A549 (cell line): ENCODE measurements at regions not wholly inside any gene's neighbourhood (a gene's known extent, or its start where the extent isn't known, plus 50 kb on each side); places are given as distances from the start of the nearest gene placed in this dataset.

Experiments
- ATAC-seq, 2 experiments: fragments of 200-7000 bp in 1 of 2; fragments of >200 bp in 1 of 2; cut with Nextera tagmentation in 1 of 2; cut with Tn5 transposase in 1 of 2; 3 replicates each; pipeline versions ENCODE4 v1.8.0 to v1.9.1; 2018 to 2020; ENCODE audit warnings: mild to moderate bottlenecking in 1 of 2, moderate library complexity in 1 of 2
- CTCF ChIA-PET: fragments of 300-600 bp; sonication (Branson Sonifier 250); formaldehyde crosslinking; extraction: SDS; loops from one replicate; lab custom pipeline; 2021; ENCODE audit warnings: antibody characterized with exemption, inconsistent platforms; lab: Yijun Ruan, JAX
- POLR2A ChIA-PET: fragments of 350-600 bp; formaldehyde crosslinking; extraction: SDS; loops from one replicate; lab custom pipeline; 2021; ENCODE audit warnings: antibody characterized with exemption, inconsistent platforms; lab: Yijun Ruan, JAX
- DNase-seq, 2 experiments: peaks; one replicate each; pipeline versions ENCODE4 v3.0.0 to v3.0.0-alpha.2; 2011 to 2016; ENCODE audit warnings: low read depth in 1 of 2, low spot score in 1 of 2
- FAIRE-seq: peaks from 2 replicates; lab custom pipeline; 2011; peaks lifted over from hg19 to GRCh38; lab: Jason Lieb, UNC
- H3K27ac ChIP-seq, 2 experiments: fragments of >200 bp; sonication (Bioruptor Twin); formaldehyde crosslinking; 3 replicates each; pipeline ENCODE4 v1.5.1; 2016 to 2017
- H3K4me1 ChIP-seq: fragments of >200 bp; sonication (Bioruptor Twin); formaldehyde crosslinking; 3 replicates; pipeline ENCODE4 v1.6.1; 2016
- H3K4me2 ChIP-seq: fragments of >200 bp; sonication (Bioruptor Twin); formaldehyde crosslinking; 3 replicates; pipeline ENCODE4 v1.6.1; 2016
- H3K4me3 ChIP-seq: fragments of >200 bp; sonication (Bioruptor Twin); formaldehyde crosslinking; 3 replicates; pipeline ENCODE4 v1.5.1; 2016
- H3K9me3 ChIP-seq: fragments of >200 bp; sonication (Bioruptor Twin); formaldehyde crosslinking; 3 replicates; pipeline ENCODE4 v1.6.1; 2016
- BHLHE40 ChIP-seq: IDR thresholded peaks from 2 replicates; pipeline ENCODE4 v1.6.1; 2012; ENCODE audit warnings: low read depth, low read length, inconsistent platforms
- CBX2 ChIP-seq: fragments of 200-600 bp; sonication (generic); IDR thresholded peaks from 2 replicates; pipeline ENCODE4 v1.6.1; 2016; ENCODE audit warnings: low read depth, mild to moderate bottlenecking, borderline replicate concordance
- CBX8 ChIP-seq: fragments of 200-600 bp; sonication (generic); IDR thresholded peaks from 2 replicates; pipeline ENCODE4 v1.6.1; 2016
- EHF ChIP-seq: fragments of 250-450 bp; sonication (Bioruptor Pico); IDR thresholded peaks from 2 replicates; pipeline ENCODE4 v1.5.0; 2020; ENCODE audit warnings: mild to moderate bottlenecking
- EP300 ChIP-seq, 2 experiments: fragments of >200 bp; sonication (Bioruptor Twin); formaldehyde crosslinking; IDR thresholded peaks; 2 replicates in 1 of 2; 3 replicates in 1 of 2; pipeline ENCODE4 v1.6.1; 2016 to 2017
- ESRRA ChIP-seq: fragments of 150-350 bp; IDR thresholded peaks from 2 replicates; pipeline ENCODE4 v1.6.1; 2014; ENCODE audit warnings: mild to moderate bottlenecking, low read length, borderline replicate concordance
- FOSL2 ChIP-seq, 2 experiments: fragments of 450-650 bp in 1 of 2; fragments of >200 bp in 1 of 2; sonication (Bioruptor Twin) in 1 of 2; formaldehyde crosslinking; IDR thresholded peaks; 2 replicates each; pipeline versions ENCODE4 v1.5.0 to v1.6.1; 2016 to 2020; ENCODE audit warnings: mild to moderate bottlenecking in 1 of 2, moderate library complexity in 1 of 2
- FOXS1 ChIP-seq: fragments of 250-450 bp; sonication (Bioruptor Pico); IDR thresholded peaks from 2 replicates; pipeline ENCODE4 v1.5.0; 2020; ENCODE audit warnings: mild to moderate bottlenecking, moderate library complexity
- GATA3 ChIP-seq: IDR thresholded peaks from 2 replicates; pipeline ENCODE4 v1.6.1; 2012; ENCODE audit warnings: borderline replicate concordance
- HOXB13 ChIP-seq: fragments of 250-450 bp; sonication (Bioruptor Pico); IDR thresholded peaks from 2 replicates; pipeline ENCODE4 v1.5.0; 2020; ENCODE audit warnings: low read depth, mild to moderate bottlenecking, moderate library complexity
- JUN ChIP-seq, 2 experiments: fragments of >200 bp; sonication (Bioruptor Twin); formaldehyde crosslinking; IDR thresholded peaks; 2 replicates in 1 of 2; 3 replicates in 1 of 2; pipeline ENCODE4 v1.6.1; 2016 to 2017
- JUNB ChIP-seq: fragments of >200 bp; sonication (Bioruptor Twin); formaldehyde crosslinking; IDR thresholded peaks from 2 replicates; pipeline ENCODE4 v1.6.1; 2016
- KDM5A ChIP-seq: fragments of 200-600 bp; sonication (generic); IDR thresholded peaks from 2 replicates; pipeline ENCODE4 v1.6.1; 2016; ENCODE audit warnings: antibody characterized with exemption, mild to moderate bottlenecking
- MYC ChIP-seq: IDR thresholded peaks from 2 replicates; pipeline ENCODE4 v1.6.1; 2012; ENCODE audit warnings: mild to moderate bottlenecking, inconsistent platforms, low read length, improper control_type of control experiment, borderline replicate concordance
- NFE2L2 ChIP-seq: fragments of 150-350 bp; conservative IDR thresholded peaks from 2 replicates; pipeline ENCODE4 v1.6.1; 2014; ENCODE audit warnings: low read length
- NPAS2 ChIP-seq: fragments of 250-450 bp; sonication (Bioruptor Pico); IDR thresholded peaks from 2 replicates; pipeline ENCODE4 v1.8.0; 2022; ENCODE audit warnings: mild to moderate bottlenecking, moderate library complexity, borderline replicate concordance
- PHF8 ChIP-seq: fragments of 200-600 bp; sonication (generic); IDR thresholded peaks from 2 replicates; pipeline ENCODE4 v1.6.1; 2016; ENCODE audit warnings: low read depth, mild to moderate bottlenecking, antibody characterized with exemption, moderate library complexity, borderline replicate concordance
- POLR2A ChIP-seq: IDR thresholded peaks from 2 replicates; pipeline ENCODE4 v1.6.1; 2012; ENCODE audit warnings: mild to moderate bottlenecking, low read length
- RAD21 ChIP-seq, 2 experiments: fragments of >200 bp in 1 of 2; sonication (Bioruptor Twin) in 1 of 2; formaldehyde crosslinking in 1 of 2; IDR thresholded peaks in 1 of 2; conservative IDR thresholded peaks in 1 of 2; 2 replicates in 1 of 2; 3 replicates in 1 of 2; pipeline ENCODE4 v1.6.1; 2012 to 2018; ENCODE audit warnings: inconsistent platforms in 1 of 2
- RFX5 ChIP-seq: fragments of 450-650 bp; IDR thresholded peaks from 2 replicates; pipeline ENCODE4 v1.7.1; 2014; ENCODE audit warnings: antibody characterized with exemption, mild to moderate bottlenecking, moderate library complexity
- RNF2 ChIP-seq: fragments of 200-600 bp; sonication (generic); IDR thresholded peaks from 2 replicates; pipeline ENCODE4 v1.6.1; 2016; ENCODE audit warnings: low read depth, mild to moderate bottlenecking, antibody characterized with exemption, moderate library complexity, borderline replicate concordance
- SMC3 ChIP-seq: fragments of >200 bp; sonication (Bioruptor Twin); formaldehyde crosslinking; IDR thresholded peaks from 3 replicates; pipeline ENCODE4 v1.6.1; 2018; ENCODE audit warnings: inconsistent platforms
- TP53 ChIP-seq: fragments of 250-450 bp; sonication (Bioruptor Pico); IDR thresholded peaks from 2 replicates; pipeline ENCODE4 v1.5.0; 2021; ENCODE audit warnings: mild to moderate bottlenecking, moderate library complexity
- ZNF302 ChIP-seq: fragments of 250-450 bp; sonication (Bioruptor Pico); IDR thresholded peaks from 2 replicates; pipeline ENCODE4 v1.9.0; 2021; ENCODE audit warnings: inconsistent platforms, mild to moderate bottlenecking, moderate library complexity
- ZSCAN20 ChIP-seq: fragments of 250-450 bp; sonication (Bioruptor Pico); IDR thresholded peaks from 2 replicates; pipeline ENCODE4 v1.8.0; 2022; ENCODE audit warnings: mild to moderate bottlenecking, moderate library complexity
- WGBS: methylation state at CpG from one replicate; pipeline ENCODE4 v1.1.6; 2017; ENCODE audit errors: missing lambda C conversion rate; 5-methylcytosine and 5-hydroxymethylcytosine counted together
- TF ChIP-seq, protein P1 (sequence below): fragments of >200 bp; sonication (Bioruptor Twin); formaldehyde crosslinking; IDR thresholded peaks from 3 replicates; pipeline ENCODE4 v1.5.1; 2016
- TF ChIP-seq, protein P2 (sequence below): fragments of 200-600 bp; sonication (generic); IDR thresholded peaks from 2 replicates; pipeline ENCODE4 v1.6.1; 2016; ENCODE audit warnings: antibody characterized with exemption, mild to moderate bottlenecking, moderate library complexity
- TF ChIP-seq, protein P3 (sequence below): fragments of 450-650 bp; IDR thresholded peaks from 2 replicates; pipeline ENCODE4 v1.6.1; 2014; ENCODE audit warnings: antibody characterized with exemption

DNA sequence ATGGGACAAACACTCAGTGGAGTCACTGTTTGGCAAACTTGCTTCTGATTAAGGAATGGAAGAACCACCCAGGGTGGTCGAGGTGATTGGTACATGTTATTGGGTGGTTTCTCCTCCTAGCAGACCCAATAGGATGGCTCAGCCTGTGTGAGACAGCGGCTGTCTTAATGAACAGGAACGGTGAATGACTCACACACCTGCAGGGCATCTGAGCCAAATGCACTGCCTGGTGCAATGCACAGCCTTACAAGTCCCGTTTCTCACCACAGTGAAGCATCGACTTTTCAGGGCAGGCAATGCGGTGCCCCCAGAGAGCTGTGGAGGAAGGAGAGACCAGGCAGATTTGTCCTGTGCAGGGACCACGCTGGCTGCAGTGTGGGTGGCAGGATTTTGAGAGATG, 238.5 kb downstream of the FGF9 start:
- H3K27ac ChIP-seq = no peak overlapping the region
- no peaks in the 10 kb centered on the region for H3K4me1 ChIP-seq
- no peak for ATAC-seq
- DNase-seq = no peak
- CTCF ChIA-PET = no interaction called here
- no peaks in the 10 kb centered on the region for H3K9me3 ChIP-seq
- no peak for TF ChIP-seq CBX8
- TF ChIP-seq RNF2 = no peak
- TF ChIP-seq, protein P1, sequence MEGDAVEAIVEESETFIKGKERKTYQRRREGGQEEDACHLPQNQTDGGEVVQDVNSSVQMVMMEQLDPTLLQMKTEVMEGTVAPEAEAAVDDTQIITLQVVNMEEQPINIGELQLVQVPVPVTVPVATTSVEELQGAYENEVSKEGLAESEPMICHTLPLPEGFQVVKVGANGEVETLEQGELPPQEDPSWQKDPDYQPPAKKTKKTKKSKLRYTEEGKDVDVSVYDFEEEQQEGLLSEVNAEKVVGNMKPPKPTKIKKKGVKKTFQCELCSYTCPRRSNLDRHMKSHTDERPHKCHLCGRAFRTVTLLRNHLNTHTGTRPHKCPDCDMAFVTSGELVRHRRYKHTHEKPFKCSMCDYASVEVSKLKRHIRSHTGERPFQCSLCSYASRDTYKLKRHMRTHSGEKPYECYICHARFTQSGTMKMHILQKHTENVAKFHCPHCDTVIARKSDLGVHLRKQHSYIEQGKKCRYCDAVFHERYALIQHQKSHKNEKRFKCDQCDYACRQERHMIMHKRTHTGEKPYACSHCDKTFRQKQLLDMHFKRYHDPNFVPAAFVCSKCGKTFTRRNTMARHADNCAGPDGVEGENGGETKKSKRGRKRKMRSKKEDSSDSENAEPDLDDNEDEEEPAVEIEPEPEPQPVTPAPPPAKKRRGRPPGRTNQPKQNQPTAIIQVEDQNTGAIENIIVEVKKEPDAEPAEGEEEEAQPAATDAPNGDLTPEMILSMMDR = no peak
- no peak for TF ChIP-seq JUN (IDR thresholded peaks at IDR 0.05)
- no peak for TF ChIP-seq CBX2
- no peak for TF ChIP-seq ESRRA
- TF ChIP-seq NPAS2 (CRISPR knock-in tag) = no peak
- no peak for TF ChIP-seq FOSL2 (IDR thresholded peaks at IDR 0.05)
- no peak for TF ChIP-seq FOSL2 (CRISPR knock-in tag; IDR thresholded peaks at IDR 0.05)
- no peak for TF ChIP-seq ZSCAN20 (CRISPR knock-in tag)
- TF ChIP-seq FOXS1 (CRISPR knock-in tag) = no peak
- TF ChIP-seq EHF = no peak
- no peak overlapping the region for H3K4me3 ChIP-seq
- H3K4me2 ChIP-seq = no peak overlapping the region
- WGBS = 2% methylated on average over 7 of the region's 7 CpGs
- POLR2A ChIA-PET = no interaction called here
- FAIRE-seq = no peak

- ChIA-PET CTCF (no interaction called here), POLR2A (no interaction called here)
- ATAC-seq = no peak
- no peak for TF ChIP-seq HOXB13 (CRISPR knock-in tag)
- TF ChIP-seq RFX5 = no peak
- no peak for TF ChIP-seq EP300 (IDR thresholded peaks at IDR 0.05)
- TF ChIP-seq RAD21 (conservative IDR thresholded peaks at IDR 0.05 in 1 of 2, IDR thresholded peaks at IDR 0.05 in 1 of 2) = no peak
- no peak for TF ChIP-seq CBX2
- no peak for TF ChIP-seq MYC
- no peak for TF ChIP-seq SMC3
- no peak for TF ChIP-seq NFE2L2
- no peak for TF ChIP-seq BHLHE40
- TF ChIP-seq, protein P1 = no peak
- no peak for TF ChIP-seq PHF8
- TF ChIP-seq KDM5A = no peak
- TF ChIP-seq ZNF302 (CRISPR knock-in tag) = no peak
- no peak for TF ChIP-seq JUNB
- no peak for TF ChIP-seq GATA3
- TF ChIP-seq TP53 (CRISPR knock-in tag) = no peak
- TF ChIP-seq, protein P2, sequence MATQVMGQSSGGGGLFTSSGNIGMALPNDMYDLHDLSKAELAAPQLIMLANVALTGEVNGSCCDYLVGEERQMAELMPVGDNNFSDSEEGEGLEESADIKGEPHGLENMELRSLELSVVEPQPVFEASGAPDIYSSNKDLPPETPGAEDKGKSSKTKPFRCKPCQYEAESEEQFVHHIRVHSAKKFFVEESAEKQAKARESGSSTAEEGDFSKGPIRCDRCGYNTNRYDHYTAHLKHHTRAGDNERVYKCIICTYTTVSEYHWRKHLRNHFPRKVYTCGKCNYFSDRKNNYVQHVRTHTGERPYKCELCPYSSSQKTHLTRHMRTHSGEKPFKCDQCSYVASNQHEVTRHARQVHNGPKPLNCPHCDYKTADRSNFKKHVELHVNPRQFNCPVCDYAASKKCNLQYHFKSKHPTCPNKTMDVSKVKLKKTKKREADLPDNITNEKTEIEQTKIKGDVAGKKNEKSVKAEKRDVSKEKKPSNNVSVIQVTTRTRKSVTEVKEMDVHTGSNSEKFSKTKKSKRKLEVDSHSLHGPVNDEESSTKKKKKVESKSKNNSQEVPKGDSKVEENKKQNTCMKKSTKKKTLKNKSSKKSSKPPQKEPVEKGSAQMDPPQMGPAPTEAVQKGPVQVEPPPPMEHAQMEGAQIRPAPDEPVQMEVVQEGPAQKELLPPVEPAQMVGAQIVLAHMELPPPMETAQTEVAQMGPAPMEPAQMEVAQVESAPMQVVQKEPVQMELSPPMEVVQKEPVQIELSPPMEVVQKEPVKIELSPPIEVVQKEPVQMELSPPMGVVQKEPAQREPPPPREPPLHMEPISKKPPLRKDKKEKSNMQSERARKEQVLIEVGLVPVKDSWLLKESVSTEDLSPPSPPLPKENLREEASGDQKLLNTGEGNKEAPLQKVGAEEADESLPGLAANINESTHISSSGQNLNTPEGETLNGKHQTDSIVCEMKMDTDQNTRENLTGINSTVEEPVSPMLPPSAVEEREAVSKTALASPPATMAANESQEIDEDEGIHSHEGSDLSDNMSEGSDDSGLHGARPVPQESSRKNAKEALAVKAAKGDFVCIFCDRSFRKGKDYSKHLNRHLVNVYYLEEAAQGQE = no peak
- TF ChIP-seq, protein P3, sequence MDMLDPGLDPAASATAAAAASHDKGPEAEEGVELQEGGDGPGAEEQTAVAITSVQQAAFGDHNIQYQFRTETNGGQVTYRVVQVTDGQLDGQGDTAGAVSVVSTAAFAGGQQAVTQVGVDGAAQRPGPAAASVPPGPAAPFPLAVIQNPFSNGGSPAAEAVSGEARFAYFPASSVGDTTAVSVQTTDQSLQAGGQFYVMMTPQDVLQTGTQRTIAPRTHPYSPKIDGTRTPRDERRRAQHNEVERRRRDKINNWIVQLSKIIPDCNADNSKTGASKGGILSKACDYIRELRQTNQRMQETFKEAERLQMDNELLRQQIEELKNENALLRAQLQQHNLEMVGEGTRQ = no peak
- no peak for TF ChIP-seq POLR2A
- no peak for TF ChIP-seq NPAS2 (CRISPR knock-in tag)
- 21% methylated on average over 4 of the region's 6 CpGs for WGBS
- Histone ChIP-seq H3K9me3 (no peaks in the 10 kb centered on the region), H3K27ac (no peak overlapping the region), H3K4me3 (no peak overlapping the region), H3K4me2 (no peak overlapping the region), H3K4me1 (no peaks in the 10 kb centered on the region)
- FAIRE-seq = no peak
- no peak for DNase-seq
Measured at GRCh38 chr13:21910546-21910945, 239.7 kb downstream of the FGF9 start.
